ENCODE measurements at regions not wholly inside any gene's neighbourhood (a gene's known extent, or its start where the extent isn't known, plus 50 kb on each side); places are given as distances from the start of the nearest gene placed in this dataset.

DNA sequence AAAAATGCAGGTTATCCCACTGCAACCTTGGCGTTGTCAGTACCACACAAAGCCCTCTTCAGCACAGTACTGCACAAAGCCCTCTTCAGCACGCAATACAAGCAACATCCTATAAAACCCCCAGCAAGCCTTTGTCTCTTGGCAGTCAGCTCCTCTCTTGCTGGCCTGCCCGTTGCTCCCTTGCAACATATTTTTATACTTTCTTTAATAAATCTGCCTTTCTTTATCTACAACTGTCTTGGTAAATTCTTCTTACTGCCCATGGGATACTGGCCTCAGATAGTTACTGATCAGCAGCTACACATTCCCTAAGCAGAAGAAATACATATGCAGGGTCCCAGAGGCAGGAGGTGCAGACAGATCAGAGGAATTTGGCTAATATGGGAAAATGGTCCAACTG, 70.5 kb upstream of the MAP3K4 start:
- TF ChIP-seq MAX (IDR thresholded peaks at IDR 0.05) (no peak), TAF1 (conservative IDR thresholded peaks at IDR 0.05) (no peak), CTCF (IDR thresholded peaks at IDR 0.05; ENCODE audit: low read depth, low read length, missing input control) (no peak), RAD21 (IDR thresholded peaks at IDR 0.05) (no peak), EGR1 (IDR thresholded peaks at IDR 0.05; ENCODE audit: low read depth in 2 of 2) (no peak), YY1 (IDR thresholded peaks at IDR 0.05) (no peak), ATF3 (IDR thresholded peaks at IDR 0.05) (no peak), RXRA (IDR thresholded peaks at IDR 0.05) (no peak), SP1 (IDR thresholded peaks at IDR 0.05) (no peak)
- TF ChIP-seq, protein P1, sequence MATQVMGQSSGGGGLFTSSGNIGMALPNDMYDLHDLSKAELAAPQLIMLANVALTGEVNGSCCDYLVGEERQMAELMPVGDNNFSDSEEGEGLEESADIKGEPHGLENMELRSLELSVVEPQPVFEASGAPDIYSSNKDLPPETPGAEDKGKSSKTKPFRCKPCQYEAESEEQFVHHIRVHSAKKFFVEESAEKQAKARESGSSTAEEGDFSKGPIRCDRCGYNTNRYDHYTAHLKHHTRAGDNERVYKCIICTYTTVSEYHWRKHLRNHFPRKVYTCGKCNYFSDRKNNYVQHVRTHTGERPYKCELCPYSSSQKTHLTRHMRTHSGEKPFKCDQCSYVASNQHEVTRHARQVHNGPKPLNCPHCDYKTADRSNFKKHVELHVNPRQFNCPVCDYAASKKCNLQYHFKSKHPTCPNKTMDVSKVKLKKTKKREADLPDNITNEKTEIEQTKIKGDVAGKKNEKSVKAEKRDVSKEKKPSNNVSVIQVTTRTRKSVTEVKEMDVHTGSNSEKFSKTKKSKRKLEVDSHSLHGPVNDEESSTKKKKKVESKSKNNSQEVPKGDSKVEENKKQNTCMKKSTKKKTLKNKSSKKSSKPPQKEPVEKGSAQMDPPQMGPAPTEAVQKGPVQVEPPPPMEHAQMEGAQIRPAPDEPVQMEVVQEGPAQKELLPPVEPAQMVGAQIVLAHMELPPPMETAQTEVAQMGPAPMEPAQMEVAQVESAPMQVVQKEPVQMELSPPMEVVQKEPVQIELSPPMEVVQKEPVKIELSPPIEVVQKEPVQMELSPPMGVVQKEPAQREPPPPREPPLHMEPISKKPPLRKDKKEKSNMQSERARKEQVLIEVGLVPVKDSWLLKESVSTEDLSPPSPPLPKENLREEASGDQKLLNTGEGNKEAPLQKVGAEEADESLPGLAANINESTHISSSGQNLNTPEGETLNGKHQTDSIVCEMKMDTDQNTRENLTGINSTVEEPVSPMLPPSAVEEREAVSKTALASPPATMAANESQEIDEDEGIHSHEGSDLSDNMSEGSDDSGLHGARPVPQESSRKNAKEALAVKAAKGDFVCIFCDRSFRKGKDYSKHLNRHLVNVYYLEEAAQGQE (IDR thresholded peaks at IDR 0.05), result no peak
